Psoas muscle (tissue), 7 donors: ENCODE measurements at regions not wholly inside any gene's neighbourhood (a gene's known extent, or its start where the extent isn't known, plus 50 kb on each side); places are given as distances from the start of the nearest gene placed in this dataset.

ENCODE experiments used
- ATAC-seq, 4 donors: fragments of 200-7000 bp; cut with Tn5 transposase; one replicate each; pipeline ENCODE4 v1.9.1; 2020; ENCODE audit warnings: moderate library complexity in 3 of 4, mild to moderate bottlenecking in 2 of 4
- DNase-seq, 2 donors: peaks; one replicate each; pipeline ENCODE4 v3.0.0-alpha.2; 2020
- H3K27ac ChIP-seq: fragments of 200-600 bp; one replicate; pipeline ENCODE4 v1.8.0; 2022
- H3K27me3 ChIP-seq, 3 donors: fragments of 200-600 bp in 1 of 3; one replicate each; pipeline versions ENCODE4 v1.6.1 to v1.8.0; 2013 to 2022; ENCODE audit warnings: low read length in 2 of 3, mild to moderate bottlenecking in 2 of 3, moderate library complexity in 1 of 3; ENCODE audit not compliant: insufficient read depth in 3 of 3
- H3K36me3 ChIP-seq, 2 donors: fragments of 200-600 bp in 1 of 2; one replicate each; pipeline versions ENCODE4 v1.6.1 to v1.8.0; 2013 to 2022; ENCODE audit warnings: low read depth in 1 of 2, mild to moderate bottlenecking in 1 of 2, moderate library complexity in 1 of 2; ENCODE audit not compliant: insufficient read depth in 1 of 2
- H3K4me1 ChIP-seq: fragments of 200-600 bp; one replicate; pipeline ENCODE4 v1.8.0; 2022
- H3K4me3 ChIP-seq: fragments of 200-600 bp; one replicate; pipeline ENCODE4 v1.8.0; 2022; ENCODE audit warnings: mild to moderate bottlenecking
- H3K9me3 ChIP-seq: fragments of 200-600 bp; one replicate; pipeline ENCODE4 v1.8.0; 2022
- WGBS, 3 donors: extraction: QIAGEN DNeasy Blood & Tissue Kit; methylation state at CpG; one replicate each; pipeline versions ENCODE4 v1.1.6 to v1.1.7; 2013; 5-methylcytosine and 5-hydroxymethylcytosine counted together
- intact Hi-C, 2 donors: fragments of 100-400 bp; cut with DNase I; formaldehyde crosslinking; loops; one replicate each; pipeline versions ENCODE4 v1.11.0 to v1.14.2; 2022
- TF ChIP-seq, protein P1 (sequence below): fragments of 200-600 bp; IDR thresholded peaks from one replicate; pipeline ENCODE4 v1.8.0; 2022; ENCODE audit warnings: antibody characterized with exemption
- donor health status: healthy with polysubstance abuse.
- donor health status: DM: no; HTN: no; CAD: no; lungs with moderate emphysema.
- donor health status: Bipolar disorder and iron deficiency.
- donor health status: healthy.
- donor health status: DM: yes; HTN: yes; CAD: no.
- donor health status: DM: no; HTN: no; CAD: no.
- donor health status: DM: yes; HTN: yes; CAD: no.

DNA sequence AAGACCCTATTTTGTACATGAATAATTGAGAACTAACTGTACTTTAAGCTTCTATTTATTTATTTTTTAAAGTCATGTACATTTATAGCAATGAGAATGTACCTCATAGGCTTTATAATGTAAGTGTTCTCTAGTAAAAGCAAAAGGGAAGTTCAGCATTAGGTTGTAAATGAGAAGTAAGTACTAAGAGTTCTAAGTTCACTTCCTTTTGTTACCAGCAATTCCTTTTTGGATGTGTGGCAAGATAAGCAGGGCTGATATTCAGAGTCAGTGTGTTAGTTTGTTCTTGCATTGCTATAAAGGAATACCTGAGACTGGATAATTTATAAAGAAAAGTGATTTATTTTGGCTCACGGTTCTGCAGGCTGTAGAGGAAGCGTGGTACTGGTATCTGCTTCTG, 54.0 kb upstream of the CCN2 start:
- Histone ChIP-seq H3K4me3 (no peak overlapping the region), H3K4me1 (no peaks in the 10 kb centered on the region), H3K27me3 (no peaks in the 10 kb centered on the region), H3K27ac (no peak overlapping the region), H3K9me3 (no peaks in the 10 kb centered on the region), H3K36me3 (no peaks in the 10 kb centered on the region)
- 69 to 82% (median 74%) methylated on average over 2 of the region's 2 CpGs for WGBS, 3 donors
- ATAC-seq (no peak), DNase-seq (no peak)
- TF ChIP-seq, protein P1, sequence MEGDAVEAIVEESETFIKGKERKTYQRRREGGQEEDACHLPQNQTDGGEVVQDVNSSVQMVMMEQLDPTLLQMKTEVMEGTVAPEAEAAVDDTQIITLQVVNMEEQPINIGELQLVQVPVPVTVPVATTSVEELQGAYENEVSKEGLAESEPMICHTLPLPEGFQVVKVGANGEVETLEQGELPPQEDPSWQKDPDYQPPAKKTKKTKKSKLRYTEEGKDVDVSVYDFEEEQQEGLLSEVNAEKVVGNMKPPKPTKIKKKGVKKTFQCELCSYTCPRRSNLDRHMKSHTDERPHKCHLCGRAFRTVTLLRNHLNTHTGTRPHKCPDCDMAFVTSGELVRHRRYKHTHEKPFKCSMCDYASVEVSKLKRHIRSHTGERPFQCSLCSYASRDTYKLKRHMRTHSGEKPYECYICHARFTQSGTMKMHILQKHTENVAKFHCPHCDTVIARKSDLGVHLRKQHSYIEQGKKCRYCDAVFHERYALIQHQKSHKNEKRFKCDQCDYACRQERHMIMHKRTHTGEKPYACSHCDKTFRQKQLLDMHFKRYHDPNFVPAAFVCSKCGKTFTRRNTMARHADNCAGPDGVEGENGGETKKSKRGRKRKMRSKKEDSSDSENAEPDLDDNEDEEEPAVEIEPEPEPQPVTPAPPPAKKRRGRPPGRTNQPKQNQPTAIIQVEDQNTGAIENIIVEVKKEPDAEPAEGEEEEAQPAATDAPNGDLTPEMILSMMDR = no peak
- intact Hi-C loops = no loop called here

DNA sequence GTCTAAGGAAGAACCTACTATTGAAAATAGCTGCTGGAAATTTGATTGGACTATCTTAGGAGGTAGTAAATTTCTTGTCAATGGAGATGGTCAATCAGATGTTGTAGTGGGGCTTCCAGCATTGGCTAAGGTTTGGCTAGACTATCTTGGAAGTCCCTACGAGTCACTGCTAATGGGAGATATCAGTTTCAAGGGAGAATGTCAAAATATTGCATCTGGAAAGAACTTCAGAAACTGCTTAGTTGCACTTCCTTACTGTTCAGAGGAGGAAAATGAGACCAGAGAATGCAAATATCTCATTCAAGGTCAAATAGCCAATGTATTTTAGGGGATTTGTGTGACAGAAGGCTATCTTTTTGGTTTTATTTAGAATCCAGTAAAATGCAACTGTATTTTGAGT, 53.5 kb upstream of the CCN2 start:
- 36 to 56% (median 54%) methylated on average over 1 of the region's 1 CpG for WGBS, 3 donors
- TF ChIP-seq, protein P1 = no peak
- Histone ChIP-seq H3K27ac (no peak overlapping the region), H3K27me3 (no peaks in the 10 kb centered on the region), H3K4me3 (no peak overlapping the region), H3K9me3 (no peaks in the 10 kb centered on the region), H3K4me1 (no peaks in the 10 kb centered on the region), H3K36me3 (no peaks in the 10 kb centered on the region)
- ATAC-seq (no peak), DNase-seq (no peak)
- intact Hi-C loops = no loop called here

DNA sequence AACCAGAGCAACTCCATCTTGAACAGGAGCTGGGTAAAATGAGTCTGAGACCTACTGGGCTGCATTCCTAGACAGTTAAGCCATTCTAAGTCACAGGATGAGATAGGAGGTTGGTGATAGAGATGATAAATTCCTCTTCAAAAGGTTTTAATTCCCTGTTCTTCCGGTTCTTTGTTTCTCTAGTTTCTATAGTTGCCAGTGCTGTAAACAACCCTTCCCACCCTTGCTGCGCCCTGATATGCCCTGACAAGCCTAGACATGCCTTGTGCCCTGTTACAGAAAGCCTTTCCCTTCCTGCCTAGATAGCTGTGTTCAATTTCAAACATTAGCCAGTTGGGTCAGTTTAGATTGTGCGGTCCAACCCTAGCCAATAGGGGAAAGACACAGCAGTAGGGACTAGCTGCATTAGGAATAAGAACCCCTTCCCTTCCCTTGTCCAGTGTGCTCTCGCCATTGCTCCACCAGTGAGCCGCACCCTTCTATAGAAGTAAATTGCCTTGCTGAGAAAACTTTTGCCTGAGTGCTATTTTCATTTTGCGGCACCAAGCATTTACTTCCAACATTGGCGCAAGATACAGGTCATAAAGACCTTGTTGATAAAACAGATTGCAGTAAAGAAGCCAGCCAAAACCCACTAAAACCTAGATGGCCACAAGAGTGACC, 52.5 kb upstream of the CCN2 start:
- Histone ChIP-seq H3K36me3 (no peaks in the 10 kb centered on the region), H3K4me1 (no peaks in the 10 kb centered on the region), H3K27ac (no peak overlapping the region), H3K9me3 (no peaks in the 10 kb centered on the region), H3K4me3 (no peak overlapping the region), H3K27me3 (no peaks in the 10 kb centered on the region)
- TF ChIP-seq, protein P1 = no peak
- DNase-seq (no peak), ATAC-seq (no peak)
- intact Hi-C loops = no loop called here
- WGBS, 3 donors = 95 to 96% (median 95%) methylated on average over 7 of the region's 7 CpGs
